ENCODE measurements at regions not wholly inside any gene's neighbourhood (a gene's known extent, or its start where the extent isn't known, plus 50 kb on each side); places are given as distances from the start of the nearest gene placed in this dataset.

DNA sequence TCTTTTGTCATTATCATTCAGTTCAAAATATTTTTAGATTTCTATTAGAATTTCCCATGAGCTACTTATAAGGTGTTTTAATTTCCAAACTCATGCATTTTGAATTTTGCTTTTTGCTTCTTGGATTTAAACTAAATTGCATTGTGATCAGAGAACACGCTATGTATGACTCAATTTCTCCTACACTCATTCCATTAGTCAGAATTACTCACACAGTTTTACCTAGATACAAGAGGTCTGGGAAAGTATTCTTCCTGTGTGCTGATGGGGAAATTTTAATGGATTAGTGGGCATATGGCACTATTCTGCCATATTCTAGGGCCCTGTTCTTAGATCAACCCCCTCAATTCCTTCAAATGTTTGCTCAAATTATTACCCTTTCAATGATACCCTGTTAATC, 49.9 kb upstream of the BMP5 start:
- ATAC-seq (no peak), DNase-seq (ENCODE audit: low spot score) (no peak), FAIRE-seq (no peak)
- BruUV-seq (replicated peaks), result no TSS peak
- no peak for TF ChIP-seq ZFP36 (IDR thresholded peaks at IDR 0.05; ENCODE audit: borderline replicate concordance, low read depth, low read length, partially characterized antibody)
- TF ChIP-seq MED1 (CRISPR knock-in tag; IDR thresholded peaks at IDR 0.05), result no peak
- no peak for TF ChIP-seq ZZZ3 (CRISPR knock-in tag; IDR thresholded peaks at IDR 0.05; ENCODE audit: borderline replicate concordance)
- TF ChIP-seq ZFX (CRISPR knock-in tag; IDR thresholded peaks at IDR 0.05; ENCODE audit: low read depth), result no peak
- TF ChIP-seq, protein P1, sequence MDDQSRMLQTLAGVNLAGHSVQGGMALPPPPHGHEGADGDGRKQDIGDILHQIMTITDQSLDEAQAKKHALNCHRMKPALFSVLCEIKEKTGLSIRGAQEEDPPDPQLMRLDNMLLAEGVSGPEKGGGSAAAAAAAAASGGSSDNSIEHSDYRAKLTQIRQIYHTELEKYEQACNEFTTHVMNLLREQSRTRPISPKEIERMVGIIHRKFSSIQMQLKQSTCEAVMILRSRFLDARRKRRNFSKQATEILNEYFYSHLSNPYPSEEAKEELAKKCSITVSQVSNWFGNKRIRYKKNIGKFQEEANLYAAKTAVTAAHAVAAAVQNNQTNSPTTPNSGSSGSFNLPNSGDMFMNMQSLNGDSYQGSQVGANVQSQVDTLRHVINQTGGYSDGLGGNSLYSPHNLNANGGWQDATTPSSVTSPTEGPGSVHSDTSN (CRISPR knock-in tag; IDR thresholded peaks at IDR 0.05; ENCODE audit: borderline replicate concordance), result no peak
- no peak for TF ChIP-seq FOXO1 (CRISPR knock-in tag; IDR thresholded peaks at IDR 0.05)
- TF ChIP-seq, protein P2, sequence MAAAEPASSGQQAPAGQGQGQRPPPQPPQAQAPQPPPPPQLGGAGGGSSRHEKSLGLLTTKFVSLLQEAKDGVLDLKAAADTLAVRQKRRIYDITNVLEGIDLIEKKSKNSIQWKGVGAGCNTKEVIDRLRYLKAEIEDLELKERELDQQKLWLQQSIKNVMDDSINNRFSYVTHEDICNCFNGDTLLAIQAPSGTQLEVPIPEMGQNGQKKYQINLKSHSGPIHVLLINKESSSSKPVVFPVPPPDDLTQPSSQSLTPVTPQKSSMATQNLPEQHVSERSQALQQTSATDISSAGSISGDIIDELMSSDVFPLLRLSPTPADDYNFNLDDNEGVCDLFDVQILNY (CRISPR knock-in tag; conservative IDR thresholded peaks at IDR 0.05), result no peak
- TF ChIP-seq ZNF12 (CRISPR knock-in tag; IDR thresholded peaks at IDR 0.05), result no peak
- TF ChIP-seq, protein P3, sequence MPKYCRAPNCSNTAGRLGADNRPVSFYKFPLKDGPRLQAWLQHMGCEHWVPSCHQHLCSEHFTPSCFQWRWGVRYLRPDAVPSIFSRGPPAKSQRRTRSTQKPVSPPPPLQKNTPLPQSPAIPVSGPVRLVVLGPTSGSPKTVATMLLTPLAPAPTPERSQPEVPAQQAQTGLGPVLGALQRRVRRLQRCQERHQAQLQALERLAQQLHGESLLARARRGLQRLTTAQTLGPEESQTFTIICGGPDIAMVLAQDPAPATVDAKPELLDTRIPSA (CRISPR knock-in tag; IDR thresholded peaks at IDR 0.05; ENCODE audit: borderline replicate concordance), result no peak
- TF ChIP-seq PTBP1 (IDR thresholded peaks at IDR 0.05; ENCODE audit: low read depth, low read length, poor library complexity, severe bottlenecking), result no peak
- no peak for TF ChIP-seq THYN1 (CRISPR knock-in tag; IDR thresholded peaks at IDR 0.05; ENCODE audit: borderline replicate concordance, low read depth)
- TF ChIP-seq, protein P4, sequence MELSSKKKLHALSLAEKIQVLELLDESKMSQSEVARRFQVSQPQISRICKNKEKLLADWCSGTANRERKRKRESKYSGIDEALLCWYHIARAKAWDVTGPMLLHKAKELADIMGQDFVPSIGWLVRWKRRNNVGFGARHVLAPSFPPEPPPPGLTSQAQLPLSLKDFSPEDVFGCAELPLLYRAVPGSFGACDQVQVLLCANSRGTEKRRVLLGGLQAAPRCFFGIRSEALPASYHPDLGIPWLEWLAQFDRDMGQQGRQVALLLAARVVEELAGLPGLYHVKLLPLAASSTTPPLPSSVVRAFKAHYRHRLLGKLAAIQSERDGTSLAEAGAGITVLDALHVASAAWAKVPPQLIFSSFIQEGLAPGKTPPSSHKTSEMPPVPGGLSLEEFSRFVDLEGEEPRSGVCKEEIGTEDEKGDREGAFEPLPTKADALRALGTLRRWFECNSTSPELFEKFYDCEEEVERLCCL (CRISPR knock-in tag; IDR thresholded peaks at IDR 0.05; ENCODE audit: borderline replicate concordance), result no peak
- TF ChIP-seq PLRG1 (conservative IDR thresholded peaks at IDR 0.05), result no peak
- TF ChIP-seq, protein P5, sequence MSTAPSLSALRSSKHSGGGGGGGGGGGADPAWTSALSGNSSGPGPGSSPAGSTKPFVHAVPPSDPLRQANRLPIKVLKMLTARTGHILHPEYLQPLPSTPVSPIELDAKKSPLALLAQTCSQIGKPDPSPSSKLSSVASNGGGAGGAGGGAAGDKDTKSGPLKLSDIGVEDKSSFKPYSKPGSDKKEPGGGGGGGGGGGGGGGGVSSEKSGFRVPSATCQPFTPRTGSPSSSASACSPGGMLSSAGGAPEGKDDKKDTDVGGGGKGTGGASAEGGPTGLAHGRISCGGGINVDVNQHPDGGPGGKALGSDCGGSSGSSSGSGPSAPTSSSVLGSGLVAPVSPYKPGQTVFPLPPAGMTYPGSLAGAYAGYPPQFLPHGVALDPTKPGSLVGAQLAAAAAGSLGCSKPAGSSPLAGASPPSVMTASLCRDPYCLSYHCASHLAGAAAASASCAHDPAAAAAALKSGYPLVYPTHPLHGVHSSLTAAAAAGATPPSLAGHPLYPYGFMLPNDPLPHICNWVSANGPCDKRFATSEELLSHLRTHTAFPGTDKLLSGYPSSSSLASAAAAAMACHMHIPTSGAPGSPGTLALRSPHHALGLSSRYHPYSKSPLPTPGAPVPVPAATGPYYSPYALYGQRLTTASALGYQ (CRISPR knock-in tag; IDR thresholded peaks at IDR 0.05), result no peak
- no peak for TF ChIP-seq ZMYM3 (CRISPR knock-in tag; IDR thresholded peaks at IDR 0.05)
- TF ChIP-seq ZNF326 (CRISPR knock-in tag; IDR thresholded peaks at IDR 0.05; ENCODE audit: borderline replicate concordance), result no peak
- ChIA-PET POLR2A (no interaction called here), CTCF (ENCODE audit: low intra/inter-chr PET ratio, low total read pairs) (no interaction called here)
- H4K20me1 ChIP-seq (ENCODE audit: insufficient read depth, low read length), result no peaks in the 10 kb centered on the region
- H2AFZ ChIP-seq (ENCODE audit: low read length), result no peak overlapping the region
- no peak overlapping the region for H3K27ac ChIP-seq (ENCODE audit: extremely low read length, insufficient read depth, low read length)
- H3K36me3 ChIP-seq (replicated peaks in 1 of 2; ENCODE audit: control insufficient read depth in 1 of 2, insufficient read depth in 2 of 2, low read length in 2 of 2), result no peaks in the 10 kb centered on the region
- no peaks in the 10 kb centered on the region for H3K79me2 ChIP-seq (ENCODE audit: insufficient read depth, low read length)
- H3K27me3 ChIP-seq (ENCODE audit: control insufficient read depth in 1 of 2, insufficient read depth in 2 of 2, low read length in 2 of 2), result no peaks in the 10 kb centered on the region
- no peak overlapping the region for H3K9ac ChIP-seq (ENCODE audit: insufficient read depth, low read depth, low read length)
- 0% methylated on average over 1 of the region's 1 CpG for WGBS (ENCODE audit: low lambda C conversion rate)
- H3K4me3 ChIP-seq (replicated peaks in 1 of 3; ENCODE audit: insufficient read depth in 1 of 3, low read depth in 2 of 3, low read length in 3 of 3), result no peak overlapping the region
- in situ Hi-C loops (cut with HindIII; ENCODE audit: extremely low pct_ligation_motif_present, low pct_unique_long_range_greater_than_20kb), result no loop called here
- H3K4me1 ChIP-seq (ENCODE audit: insufficient read depth, low read length), result no peaks in the 10 kb centered on the region
- intact Hi-C loops (cut with micrococcal nuclease; ENCODE audit: unreplicated experiment), result no loop called here
- no peaks in the 10 kb centered on the region for H3K9me3 ChIP-seq (ENCODE audit: low read length)
- no peak overlapping the region for H3K4me2 ChIP-seq (ENCODE audit: low read depth, low read length)

Data from HepG2 (cell line).